ENCODE measurements at regions not wholly inside any gene's neighbourhood (a gene's known extent, or its start where the extent isn't known, plus 50 kb on each side); places are given as distances from the start of the nearest gene placed in this dataset.

DNA sequence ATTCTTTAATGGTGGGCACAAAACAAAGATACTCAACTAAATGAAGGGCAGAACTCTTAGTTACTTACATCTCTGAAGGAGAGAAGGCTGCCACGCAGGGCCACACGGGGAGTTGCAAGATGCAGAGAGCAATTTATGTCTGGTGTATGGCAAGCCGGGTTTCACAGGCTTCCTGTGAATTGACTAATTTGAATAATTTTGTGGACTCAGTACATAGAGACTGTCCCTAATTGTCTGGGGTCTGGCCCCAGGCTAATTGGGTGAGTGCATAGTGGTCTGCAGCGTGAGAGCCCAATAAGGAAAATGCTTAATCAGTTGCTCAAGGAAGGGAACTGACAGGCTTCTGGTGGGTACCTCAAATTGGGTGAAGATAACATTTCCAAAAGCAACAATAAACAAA, 205.7 kb downstream of the OTOR start:
- DNase-seq (ENCODE audit: low spot score) (no peak), ATAC-seq (ENCODE audit: low FRiP score) (no peak)
- TF ChIP-seq, protein P1, sequence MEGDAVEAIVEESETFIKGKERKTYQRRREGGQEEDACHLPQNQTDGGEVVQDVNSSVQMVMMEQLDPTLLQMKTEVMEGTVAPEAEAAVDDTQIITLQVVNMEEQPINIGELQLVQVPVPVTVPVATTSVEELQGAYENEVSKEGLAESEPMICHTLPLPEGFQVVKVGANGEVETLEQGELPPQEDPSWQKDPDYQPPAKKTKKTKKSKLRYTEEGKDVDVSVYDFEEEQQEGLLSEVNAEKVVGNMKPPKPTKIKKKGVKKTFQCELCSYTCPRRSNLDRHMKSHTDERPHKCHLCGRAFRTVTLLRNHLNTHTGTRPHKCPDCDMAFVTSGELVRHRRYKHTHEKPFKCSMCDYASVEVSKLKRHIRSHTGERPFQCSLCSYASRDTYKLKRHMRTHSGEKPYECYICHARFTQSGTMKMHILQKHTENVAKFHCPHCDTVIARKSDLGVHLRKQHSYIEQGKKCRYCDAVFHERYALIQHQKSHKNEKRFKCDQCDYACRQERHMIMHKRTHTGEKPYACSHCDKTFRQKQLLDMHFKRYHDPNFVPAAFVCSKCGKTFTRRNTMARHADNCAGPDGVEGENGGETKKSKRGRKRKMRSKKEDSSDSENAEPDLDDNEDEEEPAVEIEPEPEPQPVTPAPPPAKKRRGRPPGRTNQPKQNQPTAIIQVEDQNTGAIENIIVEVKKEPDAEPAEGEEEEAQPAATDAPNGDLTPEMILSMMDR (IDR thresholded peaks at IDR 0.05) = no peak

- ATAC-seq (ENCODE audit: low FRiP score) (no peak), DNase-seq (ENCODE audit: low spot score) (no peak)
- TF ChIP-seq, protein P1 (IDR thresholded peaks at IDR 0.05) = no peak
These were observed 207.3 kb downstream of the OTOR start for GRCh38 chr20:16955462-16955861.

- DNase-seq (ENCODE audit: low spot score) (no peak), ATAC-seq (ENCODE audit: low FRiP score) (no peak)
- TF ChIP-seq, protein P1 (IDR thresholded peaks at IDR 0.05) = no peak
These were observed 207.8 kb downstream of the OTOR start for GRCh38 chr20:16955971-16956370.

GRCh38 chr20:16965401-16965800, 217.2 kb downstream of the OTOR start:
- TF ChIP-seq, protein P1 (IDR thresholded peaks at IDR 0.05) = no peak
- ATAC-seq (ENCODE audit: low FRiP score) (no peak), DNase-seq (ENCODE audit: low spot score) (no peak)

DNA sequence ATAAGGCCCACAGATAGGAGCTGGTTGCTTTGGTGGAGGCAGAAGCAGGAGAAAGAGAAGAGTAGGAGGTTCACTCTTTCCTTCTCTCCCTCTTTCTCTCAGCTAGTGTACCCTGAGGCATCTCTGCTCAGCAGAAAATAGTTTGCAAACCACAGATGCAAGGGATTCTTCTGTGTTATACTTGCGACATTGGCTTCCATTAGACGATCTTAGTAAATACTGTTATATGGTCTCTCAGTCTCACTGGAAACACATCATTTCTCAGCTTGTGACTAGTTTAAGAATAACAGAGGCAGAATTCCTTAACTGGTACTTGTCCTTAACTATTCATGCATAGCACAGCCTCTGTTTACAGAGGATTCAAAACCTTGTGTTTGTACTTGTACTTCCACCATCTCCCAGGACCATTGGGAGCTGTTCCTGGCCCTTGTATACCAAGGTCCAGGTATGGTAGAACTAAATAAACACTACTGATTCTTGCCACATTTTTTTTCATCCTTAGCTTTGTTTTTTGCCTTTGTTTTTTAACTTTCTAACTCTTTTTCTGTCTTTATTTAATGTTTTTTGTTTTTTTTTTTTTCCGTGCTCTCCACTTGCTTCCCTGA, 218.2 kb downstream of the OTOR start:
- no peak for ATAC-seq (ENCODE audit: low FRiP score)
- no peak for DNase-seq (ENCODE audit: low spot score)
- TF ChIP-seq, protein P1 (IDR thresholded peaks at IDR 0.05) = no peak

- TF ChIP-seq, protein P1 (IDR thresholded peaks at IDR 0.05) = no peak
- ATAC-seq (ENCODE audit: low FRiP score) = no peak
- DNase-seq (ENCODE audit: low spot score) = no peak
These were observed 219.9 kb downstream of the OTOR start for GRCh38 chr20:16968099-16968498.

GRCh38 chr20:16970776-16971175, 222.6 kb downstream of the OTOR start:
- ATAC-seq (ENCODE audit: low FRiP score) (no peak), DNase-seq (ENCODE audit: low spot score) (no peak)
- TF ChIP-seq, protein P1 (IDR thresholded peaks at IDR 0.05) = no peak
